ENCODE measurements at regions not wholly inside any gene's neighbourhood (a gene's known extent, or its start where the extent isn't known, plus 50 kb on each side); places are given as distances from the start of the nearest gene placed in this dataset.

GRCh38 chr10:112884179-112884504 lies 65.9 kb upstream of the TCF7L2 start (continued):
- no peak for TF ChIP-seq ZBTB33 (IDR thresholded peaks at IDR 0.05; ENCODE audit: borderline replicate concordance, low read depth)
- no peak for TF ChIP-seq SMC3 (IDR thresholded peaks at IDR 0.05; ENCODE audit: low read depth, low read length)
- TF ChIP-seq NFIC (IDR thresholded peaks at IDR 0.05; ENCODE audit: borderline replicate concordance): no peak
- TF ChIP-seq USF2 (IDR thresholded peaks at IDR 0.05; ENCODE audit: borderline replicate concordance, low read depth, low read length): no peak
- no peak for TF ChIP-seq FOSL2 (IDR thresholded peaks at IDR 0.05; ENCODE audit: borderline replicate concordance, low read depth)
- TF ChIP-seq GABPA (IDR thresholded peaks at IDR 0.05; ENCODE audit: low read depth): no peak
- no peak for TF ChIP-seq RCOR1 (IDR thresholded peaks at IDR 0.05; ENCODE audit: low read length)
- TF ChIP-seq MEF2A (IDR thresholded peaks at IDR 0.05; ENCODE audit: borderline replicate concordance, low read depth): no peak
- no peak for TF ChIP-seq CTCF (IDR thresholded peaks at IDR 0.05)

- H3K9ac ChIP-seq: no peak overlapping the region
- H3K27ac ChIP-seq (ENCODE audit: low read depth in 2 of 2, low read length in 1 of 2): no peak overlapping the region
- ChIA-PET POLR2A (no interaction called here), CTCF (no interaction called here)
- H3K4me3 ChIP-seq (ENCODE audit: low read depth in 2 of 2, low read length in 1 of 2): no peak overlapping the region
- no peak for TF ChIP-seq MAX (IDR thresholded peaks at IDR 0.05; ENCODE audit: low read depth)
- no peak for TF ChIP-seq YY1 (IDR thresholded peaks at IDR 0.05; ENCODE audit: low read depth)
- no peak for TF ChIP-seq EZH2phosphoT487 (IDR thresholded peaks at IDR 0.05; ENCODE audit: borderline replicate concordance, low read depth)
- no peak for TF ChIP-seq GABPA (IDR thresholded peaks at IDR 0.05; ENCODE audit: low read depth)
- no peak for TF ChIP-seq GATA2 (CRISPR knock-in tag; IDR thresholded peaks at IDR 0.05)
- no peak for TF ChIP-seq SIN3A (IDR thresholded peaks at IDR 0.05; ENCODE audit: borderline replicate concordance, low read depth, low read length)
- no peak for TF ChIP-seq RXRA (IDR thresholded peaks at IDR 0.05; ENCODE audit: borderline replicate concordance, low read depth)
- no peak for TF ChIP-seq RAD21 (IDR thresholded peaks at IDR 0.05; ENCODE audit: low read length)
- no peak for TF ChIP-seq MEF2A (IDR thresholded peaks at IDR 0.05; ENCODE audit: borderline replicate concordance, low read depth)
- no peak for TF ChIP-seq REST (IDR thresholded peaks at IDR 0.05; ENCODE audit: low read depth, low read length)
- TF ChIP-seq IRF3 (IDR thresholded peaks at IDR 0.05; ENCODE audit: low read depth, low read length): no peak
- TF ChIP-seq RFX5 (IDR thresholded peaks at IDR 0.05; ENCODE audit: low read length): no peak
- H3K79me2 ChIP-seq (ENCODE audit: insufficient read depth): no peaks in the 10 kb centered on the region
- no peaks in the 10 kb centered on the region for H3F3A ChIP-seq (replicated peaks; ENCODE audit: insufficient read depth)
- H3K27me3 ChIP-seq (ENCODE audit: insufficient read depth): no peaks in the 10 kb centered on the region
- H3K9me2 ChIP-seq: no peaks in the 10 kb centered on the region
- no peaks in the 10 kb centered on the region for H4K20me1 ChIP-seq (ENCODE audit: insufficient read depth)
- no peaks in the 10 kb centered on the region for H3K9me3 ChIP-seq
- 74% methylated on average over 4 of the region's 4 CpGs for WGBS (ENCODE audit: low lambda C conversion rate)
- no peak overlapping the region for H2AFZ ChIP-seq (ENCODE audit: low read depth)
- H3K4me2 ChIP-seq: no peak overlapping the region
- no peak for DNase-seq
- H3K4me1 ChIP-seq (ENCODE audit: control insufficient read depth in 1 of 2, insufficient read depth in 2 of 2, low read depth in 1 of 2, low read length in 1 of 2): no peaks in the 10 kb centered on the region
- H3K36me3 ChIP-seq (replicated peaks in 1 of 2; ENCODE audit: control insufficient read depth in 1 of 2, insufficient read depth in 2 of 2, low read length in 1 of 2): no peaks in the 10 kb centered on the region
Observed at GRCh38 chr10:112886463-112886862, 63.6 kb upstream of the TCF7L2 start.
